NCI-H128 (cell line): ENCODE measurements at regions not wholly inside any gene's neighbourhood (a gene's known extent, or its start where the extent isn't known, plus 50 kb on each side); places are given as distances from the start of the nearest gene placed in this dataset.
"Not testable (repeated sequence)": the region's sequence is repeated elsewhere in the genome, so short reads cannot be mapped to it uniquely, and the experiment has no call there.

ENCODE experiments used
- DNase-seq: peaks from one replicate; lab custom pipeline; 2025; ENCODE audit not compliant: unreplicated experiment; lab: John Stamatoyannopoulos, UW

- DNase-seq, result not testable (repeated sequence)
Observed at GRCh38 chr2:16415861-16416260, 249.8 kb downstream of the CYRIA start.

- DNase-seq, result no peak
Observed at GRCh38 chr2:16413947-16414346, 251.7 kb downstream of the CYRIA start.

DNA sequence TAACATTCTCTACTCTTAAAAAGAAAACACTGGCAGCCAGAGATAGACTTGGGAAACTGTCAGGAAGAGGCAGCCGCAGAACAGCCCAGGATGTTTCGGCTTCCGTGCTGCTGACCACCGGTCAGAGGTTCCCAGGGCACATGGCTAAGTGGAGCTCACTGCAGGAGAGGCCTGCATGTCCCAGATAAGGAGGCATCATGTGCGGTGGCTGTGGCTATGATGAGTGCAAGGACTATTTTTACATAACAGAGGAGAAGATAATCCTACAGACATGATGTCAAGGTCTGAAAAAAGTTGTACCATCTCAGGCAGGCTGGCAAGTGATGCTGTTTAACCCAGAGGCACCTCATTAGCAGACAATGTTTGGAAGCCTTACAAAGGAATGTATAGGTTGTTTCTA lies 252.3 kb downstream of the CYRIA start:
- no peak for DNase-seq

GRCh38 chr2:16412321-16413030 lies 253.2 kb downstream of the CYRIA start:
- DNase-seq, result no peak

- no peak for DNase-seq
Observed at GRCh38 chr2:16411788-16412187, 253.8 kb downstream of the CYRIA start.

GRCh38 chr2:16409849-16410248 lies 255.8 kb downstream of the CYRIA start:
- DNase-seq, result no peak

DNA sequence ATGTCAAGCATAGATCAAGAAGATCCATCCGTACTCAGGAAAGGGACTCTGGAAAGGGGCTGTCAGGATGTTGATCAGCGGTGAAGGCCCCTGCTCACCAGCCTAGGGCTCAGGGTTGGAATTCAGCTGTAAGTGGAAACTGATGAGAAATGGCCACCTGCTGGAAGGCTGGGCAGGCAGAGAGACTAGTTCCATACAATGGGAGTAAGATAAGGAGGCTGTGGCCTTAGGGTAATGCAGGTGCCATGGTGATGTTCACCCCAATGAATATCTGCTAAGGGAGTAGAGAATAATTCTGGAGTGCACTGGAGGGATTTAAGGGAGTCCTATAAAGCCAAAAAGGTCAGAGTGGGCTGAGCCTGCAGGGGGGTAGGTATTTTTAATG lies 256.6 kb downstream of the CYRIA start:
- no peak for DNase-seq

DNA sequence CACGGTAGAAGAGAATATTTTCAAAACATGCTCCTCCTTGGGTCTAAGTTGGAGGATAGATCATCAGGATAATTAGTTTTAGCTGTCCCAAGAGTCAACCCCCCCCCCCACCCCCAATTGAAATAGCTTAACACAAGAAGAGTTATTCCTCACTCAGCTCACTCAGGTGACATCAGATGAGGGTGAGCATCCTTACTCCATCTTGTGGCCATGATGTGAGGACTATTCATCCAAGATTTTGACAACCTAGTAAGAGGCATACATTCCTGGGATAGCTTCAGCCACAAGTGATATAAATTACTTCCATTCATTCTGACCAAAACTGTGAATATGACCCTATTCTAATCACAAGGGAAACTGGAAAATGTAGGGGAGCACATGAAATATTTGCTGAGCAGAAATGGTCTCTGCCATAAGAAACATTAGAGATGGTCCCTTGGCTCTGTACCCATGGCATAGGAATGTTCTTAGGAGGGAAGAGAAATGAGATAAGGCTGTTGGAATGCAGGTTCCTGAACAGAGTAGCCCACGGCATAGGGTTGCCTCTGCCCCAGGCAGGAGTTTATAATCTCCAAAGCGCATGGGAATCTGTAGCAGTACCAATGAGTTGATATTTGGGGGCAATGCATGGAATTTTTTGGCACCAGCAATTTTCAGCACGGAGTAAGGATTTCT lies 257.2 kb downstream of the CYRIA start:
- no peak for DNase-seq

GRCh38 chr2:16407358-16407757 lies 258.3 kb downstream of the CYRIA start:
- DNase-seq, result no peak

DNA sequence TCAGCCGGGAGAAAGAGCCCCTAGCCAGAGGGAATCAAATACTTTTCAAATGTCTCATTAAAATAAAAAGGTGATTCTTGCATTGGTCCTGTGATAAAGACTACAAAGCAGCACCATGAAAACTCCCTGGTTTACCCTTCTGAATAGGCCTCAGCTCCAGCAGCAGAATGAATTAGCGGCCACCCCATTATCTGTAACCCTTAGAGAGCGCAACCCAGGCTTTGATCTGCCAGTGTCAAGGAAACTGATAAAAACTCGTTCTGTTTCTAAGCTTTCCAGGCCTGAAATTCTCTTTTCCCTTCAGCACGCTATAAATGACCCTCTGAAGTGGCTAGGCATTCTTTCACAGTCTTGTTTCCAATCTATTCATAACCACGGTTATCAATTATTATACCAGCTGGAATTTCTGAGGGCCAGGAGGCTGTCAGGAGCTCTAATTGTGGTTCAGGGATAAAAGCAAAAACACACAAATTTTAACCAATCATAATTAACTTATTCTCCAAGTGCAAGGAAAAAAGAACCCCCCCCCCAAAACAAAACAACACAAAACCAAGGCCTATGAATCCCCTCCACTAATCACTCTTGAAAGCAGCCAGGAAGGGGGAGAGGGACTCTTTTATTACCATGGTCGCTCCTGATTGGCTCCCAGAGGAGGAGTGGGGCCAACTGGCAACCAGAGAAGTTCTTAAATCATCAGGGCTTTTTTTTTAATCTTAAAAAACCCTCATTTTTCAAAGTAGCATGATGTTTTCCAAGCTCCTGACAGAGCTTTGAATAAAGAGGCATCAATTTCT lies 258.9 kb downstream of the CYRIA start:
- DNase-seq, result no peak

DNA sequence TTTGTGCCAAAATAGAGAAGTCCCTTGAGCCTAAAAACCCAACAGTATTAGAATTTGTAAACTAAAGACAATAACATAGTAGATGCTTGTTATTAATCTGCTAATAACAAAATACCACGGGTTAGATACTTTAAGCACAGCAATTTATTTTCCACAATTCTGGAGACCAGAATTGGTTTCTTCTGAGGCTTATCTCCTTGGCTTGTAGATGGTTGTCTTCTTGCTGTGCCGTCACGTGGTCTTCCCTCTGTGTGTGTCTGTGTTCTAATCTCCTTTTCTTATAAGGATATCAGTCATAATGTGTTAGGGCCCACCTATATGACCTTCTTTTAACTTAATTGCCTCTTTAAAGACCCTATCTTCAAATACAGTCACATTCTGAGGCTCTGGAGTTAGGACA lies 260.1 kb downstream of the CYRIA start:
- DNase-seq, result no peak

GRCh38 chr2:16404551-16405300 lies 260.9 kb downstream of the CYRIA start:
- no peak for DNase-seq

DNA sequence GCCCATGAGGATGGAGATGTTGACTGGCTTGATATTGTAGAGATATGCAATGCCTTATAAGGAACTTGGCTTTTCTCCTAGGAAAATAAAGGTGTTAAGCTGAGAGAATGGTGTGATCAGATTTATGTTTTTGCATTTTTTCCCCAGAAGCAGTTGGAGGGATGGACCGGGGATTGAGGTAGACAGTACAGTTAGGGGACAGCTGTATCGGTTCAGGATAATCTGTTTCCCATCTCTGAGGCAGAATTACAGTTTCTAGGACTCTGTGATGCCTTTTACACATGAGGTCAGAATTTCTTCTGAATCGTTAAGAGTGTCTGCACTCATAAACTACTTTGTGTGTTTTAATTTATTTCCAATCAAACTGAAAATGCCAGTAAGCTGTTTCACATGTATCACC lies 261.5 kb downstream of the CYRIA start:
- DNase-seq, result no peak

- no peak for DNase-seq
Observed at GRCh38 chr2:16402891-16403290, 262.7 kb downstream of the CYRIA start.

DNA sequence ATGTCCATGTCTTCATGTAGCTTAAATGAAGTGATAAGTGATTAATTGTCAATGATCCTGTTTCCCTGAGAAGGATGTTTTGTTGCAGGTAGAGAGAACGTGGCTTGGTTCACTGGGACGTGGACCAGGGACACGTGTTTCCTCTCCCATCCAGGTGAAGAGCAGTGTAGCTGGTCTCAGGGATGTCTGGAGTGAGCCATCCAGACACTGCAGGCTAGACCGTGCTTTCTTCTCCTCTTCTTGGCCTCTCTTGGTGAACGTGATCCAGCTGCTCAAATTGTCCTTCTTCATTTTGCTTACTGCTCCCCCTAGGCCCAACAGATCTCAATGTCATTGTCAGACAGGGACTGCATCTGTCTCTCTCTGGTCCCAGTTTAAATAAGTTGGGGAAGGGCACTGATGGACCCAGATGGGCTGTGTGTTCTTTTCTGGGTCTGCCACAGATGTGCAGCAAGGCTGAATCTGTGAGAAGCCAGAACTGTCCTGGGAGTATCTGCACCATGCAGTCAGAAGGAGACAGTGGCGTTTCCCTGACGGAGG lies 263.8 kb downstream of the CYRIA start:
- DNase-seq, result no peak

DNA sequence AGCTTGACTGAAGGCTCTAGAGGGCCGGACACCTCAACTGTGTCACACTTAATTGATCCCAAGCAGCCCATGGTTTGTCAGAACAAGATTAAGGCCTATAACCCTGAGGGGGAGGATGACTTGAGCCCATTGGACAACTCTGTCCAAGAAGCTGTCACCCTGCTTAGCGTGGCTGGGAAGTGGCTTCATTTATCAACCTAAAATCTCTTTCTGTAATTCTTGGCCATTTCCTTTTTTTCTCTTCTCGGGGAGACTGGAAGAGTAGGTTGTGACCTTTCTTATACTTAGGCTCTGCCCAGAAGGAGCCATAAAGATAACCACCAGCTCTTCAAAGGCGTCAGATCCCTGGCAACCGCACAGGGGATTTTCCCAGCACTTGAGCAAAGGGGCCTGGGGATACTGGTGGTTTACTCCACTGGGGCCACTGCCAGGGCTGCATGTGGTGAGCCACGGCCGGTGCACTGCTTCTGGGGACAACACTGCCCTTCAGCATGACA lies 265.5 kb downstream of the CYRIA start:
- DNase-seq, result no peak

GRCh38 chr2:16398486-16399043 lies 267.1 kb downstream of the CYRIA start:
- no peak for DNase-seq

DNA sequence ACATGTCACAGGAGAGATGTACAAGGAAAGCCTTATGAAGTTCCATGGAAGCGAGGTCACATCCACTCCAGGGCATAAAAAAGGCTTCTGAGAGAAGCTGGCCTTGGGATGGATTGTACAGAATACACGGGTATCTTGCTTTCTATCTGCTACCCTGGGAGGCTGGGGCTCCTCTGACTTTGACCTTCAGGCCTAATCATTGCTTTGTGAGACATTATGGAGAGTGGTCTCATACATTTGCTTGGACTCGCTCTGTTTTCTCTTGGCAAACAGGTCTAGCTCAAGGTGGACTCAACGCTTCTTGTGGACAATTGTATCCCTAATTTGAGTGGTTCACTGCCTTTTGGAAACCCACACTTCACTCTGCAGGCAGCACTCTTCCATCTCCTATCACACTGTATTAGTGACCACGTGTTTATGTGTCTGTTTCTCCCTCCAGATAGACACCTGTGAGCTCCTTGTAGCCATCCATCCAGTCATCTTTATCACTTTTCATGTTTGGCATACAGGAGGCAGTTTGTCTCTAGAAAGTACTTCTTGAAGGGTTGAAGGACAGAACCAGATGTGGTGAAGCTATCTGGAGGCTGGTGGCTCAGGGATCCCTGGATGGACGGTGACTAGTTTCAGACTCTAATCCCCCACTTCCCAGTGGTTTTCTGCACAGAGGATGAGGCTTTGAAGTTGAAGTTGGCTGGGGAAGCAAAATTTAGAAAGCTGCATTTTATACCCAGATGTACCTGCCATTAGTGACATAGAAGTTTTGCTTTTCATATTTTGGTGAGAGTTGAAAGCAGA lies 267.8 kb downstream of the CYRIA start:
- DNase-seq, result no peak

GRCh38 chr2:16396986-16397385 lies 268.6 kb downstream of the CYRIA start:
- no peak for DNase-seq

DNA sequence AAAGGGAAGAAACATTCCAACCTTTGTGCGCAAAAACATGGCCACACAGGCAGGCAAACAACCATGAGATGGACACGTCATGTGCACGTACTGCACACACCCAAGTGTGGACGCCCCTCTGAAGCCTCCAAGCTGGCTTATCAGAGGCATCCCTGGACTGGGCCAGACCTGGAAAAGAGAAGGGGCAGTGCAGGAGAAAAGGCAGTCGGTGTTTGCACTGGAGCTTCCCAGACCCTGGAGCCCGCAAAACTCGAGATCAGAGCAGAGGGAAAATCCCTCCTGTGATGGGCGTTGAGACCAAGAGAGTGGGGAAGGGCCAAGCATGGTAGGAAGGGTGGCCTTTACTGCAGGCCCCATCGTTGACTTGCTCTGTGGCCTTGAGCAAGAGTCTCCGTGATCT lies 269.5 kb downstream of the CYRIA start:
- DNase-seq, result no peak
